ENCODE measurements at regions not wholly inside any gene's neighbourhood (a gene's known extent, or its start where the extent isn't known, plus 50 kb on each side); places are given as distances from the start of the nearest gene placed in this dataset.

DNA sequence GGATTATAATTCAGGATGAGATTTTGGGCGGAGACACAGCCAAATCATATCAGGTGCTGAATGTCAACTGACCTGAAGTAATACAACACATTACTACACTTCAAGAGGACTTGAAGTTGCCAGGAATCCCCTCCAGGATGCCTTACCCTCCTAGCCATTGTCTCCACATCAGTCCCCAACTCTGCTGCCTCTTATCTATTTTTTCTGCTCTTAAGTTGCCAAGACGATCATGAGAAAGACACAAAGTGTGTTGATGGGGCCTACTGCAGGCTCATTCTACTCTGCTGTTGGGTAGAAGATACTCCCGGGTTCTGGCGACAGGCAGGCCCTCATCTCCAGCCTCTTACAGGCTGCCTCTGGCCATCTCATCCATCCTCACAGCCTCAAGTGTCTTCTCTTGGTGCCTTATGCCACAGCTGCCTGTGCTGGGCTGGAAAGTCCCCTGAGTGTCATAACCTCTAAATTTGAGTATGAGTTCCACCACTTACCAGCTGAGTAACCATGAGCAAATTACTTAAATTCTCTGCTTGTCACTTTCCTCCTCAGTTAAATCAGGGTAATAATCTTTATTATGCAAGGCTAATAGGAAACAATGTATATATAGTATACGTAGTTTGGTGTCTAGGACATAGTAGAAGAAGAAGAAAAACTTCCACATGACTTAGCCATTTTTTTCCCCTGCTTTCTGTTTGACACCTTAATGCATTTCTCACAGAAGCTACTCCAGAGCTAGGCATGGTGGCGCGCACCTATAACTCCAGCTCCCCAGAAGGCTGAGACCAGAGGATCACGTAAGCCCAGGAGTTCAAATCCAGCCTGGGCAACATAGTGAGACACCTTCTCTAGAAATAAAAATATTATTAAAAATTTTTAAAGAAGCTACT is 73.0 kb upstream of the SNX2 start:
- TF ChIP-seq, protein P1, sequence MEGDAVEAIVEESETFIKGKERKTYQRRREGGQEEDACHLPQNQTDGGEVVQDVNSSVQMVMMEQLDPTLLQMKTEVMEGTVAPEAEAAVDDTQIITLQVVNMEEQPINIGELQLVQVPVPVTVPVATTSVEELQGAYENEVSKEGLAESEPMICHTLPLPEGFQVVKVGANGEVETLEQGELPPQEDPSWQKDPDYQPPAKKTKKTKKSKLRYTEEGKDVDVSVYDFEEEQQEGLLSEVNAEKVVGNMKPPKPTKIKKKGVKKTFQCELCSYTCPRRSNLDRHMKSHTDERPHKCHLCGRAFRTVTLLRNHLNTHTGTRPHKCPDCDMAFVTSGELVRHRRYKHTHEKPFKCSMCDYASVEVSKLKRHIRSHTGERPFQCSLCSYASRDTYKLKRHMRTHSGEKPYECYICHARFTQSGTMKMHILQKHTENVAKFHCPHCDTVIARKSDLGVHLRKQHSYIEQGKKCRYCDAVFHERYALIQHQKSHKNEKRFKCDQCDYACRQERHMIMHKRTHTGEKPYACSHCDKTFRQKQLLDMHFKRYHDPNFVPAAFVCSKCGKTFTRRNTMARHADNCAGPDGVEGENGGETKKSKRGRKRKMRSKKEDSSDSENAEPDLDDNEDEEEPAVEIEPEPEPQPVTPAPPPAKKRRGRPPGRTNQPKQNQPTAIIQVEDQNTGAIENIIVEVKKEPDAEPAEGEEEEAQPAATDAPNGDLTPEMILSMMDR (conservative IDR thresholded peaks at IDR 0.05; ENCODE audit: low read depth, low read length): no peak
- H3K4me3 ChIP-seq (ENCODE audit: low read depth, low read length): no peak overlapping the region

DNA sequence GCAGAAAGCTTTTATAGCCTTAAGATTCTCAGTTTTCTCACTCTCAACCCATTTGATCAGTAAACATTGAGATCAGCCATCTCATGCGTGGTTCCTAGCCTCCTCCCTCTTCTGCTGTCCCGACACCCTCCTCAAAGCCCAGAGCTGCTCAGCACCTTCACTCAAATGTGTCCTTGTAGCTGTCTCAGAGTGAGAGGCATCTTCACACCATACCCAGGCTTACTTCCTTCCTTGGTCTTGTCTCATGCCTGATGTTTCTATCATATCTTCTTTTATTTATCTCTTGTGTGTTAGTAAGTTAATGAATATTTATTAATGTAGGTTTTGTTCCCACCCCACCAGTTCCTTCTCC is 72.4 kb upstream of the SNX2 start:
- TF ChIP-seq, protein P1 (conservative IDR thresholded peaks at IDR 0.05; ENCODE audit: low read depth, low read length): no peak
- DNase-seq (ENCODE audit: low read depth): no peak
- H3K4me3 ChIP-seq (ENCODE audit: low read depth, low read length): no peak overlapping the region

More for the DNA sequence above, 73.0 kb upstream of the SNX2 start:
- DNase-seq (ENCODE audit: low read depth): no peak

DNA sequence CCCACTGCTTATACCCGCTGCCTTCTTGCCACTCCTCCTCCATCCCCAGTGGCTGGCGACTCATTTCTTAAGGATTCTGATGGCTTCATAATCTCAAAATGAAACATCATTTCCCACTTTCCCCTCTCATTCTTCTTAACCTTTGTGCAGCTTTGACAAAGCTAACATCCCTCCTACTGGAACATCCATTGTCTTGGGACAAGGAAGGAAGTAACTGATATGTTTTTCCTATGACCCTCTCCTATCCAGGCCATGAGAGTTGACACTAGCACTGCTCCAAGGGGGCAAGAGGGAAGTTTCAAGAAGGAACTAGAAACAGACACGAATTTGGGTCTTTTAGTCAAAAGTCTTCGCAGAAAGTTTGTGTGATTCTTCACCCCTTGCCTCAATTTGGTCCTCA is 71.7 kb upstream of the SNX2 start:
- no peak for DNase-seq (ENCODE audit: low read depth)
- H3K4me3 ChIP-seq (ENCODE audit: low read depth, low read length): no peak overlapping the region
- TF ChIP-seq, protein P1 (conservative IDR thresholded peaks at IDR 0.05; ENCODE audit: low read depth, low read length): no peak

DNA sequence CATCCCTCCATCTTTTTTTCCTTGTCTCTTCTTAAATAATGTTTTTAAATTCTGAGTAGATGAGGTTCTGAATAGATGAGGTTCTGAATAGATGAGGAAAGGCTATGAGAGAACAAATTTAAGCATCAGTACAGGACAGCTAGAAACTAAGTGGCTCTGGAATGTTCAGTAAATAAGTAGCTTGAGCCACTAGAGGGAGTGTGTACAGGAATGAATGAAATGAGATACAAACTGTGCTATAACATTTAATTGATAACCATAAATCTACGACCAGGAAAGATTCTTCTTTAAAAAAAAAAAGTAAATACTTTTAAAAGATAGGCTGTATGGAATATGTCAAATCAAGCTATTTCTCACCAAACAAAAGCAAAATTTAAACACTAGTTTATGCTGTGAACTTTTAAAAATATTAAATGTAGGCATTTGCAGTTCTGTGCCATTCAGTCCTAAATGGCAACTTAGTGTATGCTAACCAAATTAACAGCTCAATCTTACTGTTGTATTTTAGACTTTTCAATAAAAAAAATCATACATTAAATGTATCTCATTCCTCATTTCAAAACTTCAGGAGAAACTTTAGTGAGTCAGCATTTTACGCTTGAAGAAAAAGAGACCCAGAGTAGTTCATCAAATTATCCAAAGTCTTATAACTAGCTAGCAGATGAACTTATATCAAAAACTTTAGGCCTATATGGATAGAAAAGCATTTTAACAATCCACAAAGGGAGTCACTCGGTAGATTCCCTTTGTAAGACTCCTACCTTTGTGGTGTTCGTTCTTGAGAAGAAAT is 70.4 kb upstream of the SNX2 start:
- H3K4me3 ChIP-seq (ENCODE audit: low read depth, low read length): no peak overlapping the region
- TF ChIP-seq, protein P1 (conservative IDR thresholded peaks at IDR 0.05; ENCODE audit: low read depth, low read length): peak; percentile 69
- peak; percentile 84 for DNase-seq (ENCODE audit: low read depth)

DNA sequence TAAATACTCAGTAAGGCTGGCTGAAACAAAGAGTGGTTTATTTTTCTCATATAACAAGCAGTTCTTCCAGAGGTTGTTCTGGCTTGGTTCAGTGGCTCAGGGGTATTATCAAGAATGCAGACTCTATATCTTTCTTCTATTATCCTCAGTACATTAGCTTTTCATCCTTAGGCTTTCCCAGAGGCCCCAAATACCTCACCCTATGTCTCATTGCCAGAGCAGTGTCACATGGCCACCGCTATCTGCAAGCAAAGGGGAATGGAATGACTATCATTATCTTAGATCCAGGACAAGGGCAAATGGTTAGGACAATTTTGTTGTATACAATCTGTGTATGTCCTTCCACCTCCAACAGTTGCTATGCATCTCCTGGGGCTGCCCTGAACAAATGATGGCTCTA is 69.0 kb upstream of the SNX2 start:
- peak; percentile 9 for DNase-seq (ENCODE audit: low read depth)
- no peak overlapping the region for H3K4me3 ChIP-seq (ENCODE audit: low read depth, low read length)
- TF ChIP-seq, protein P1 (conservative IDR thresholded peaks at IDR 0.05; ENCODE audit: low read depth, low read length): no peak

DNA sequence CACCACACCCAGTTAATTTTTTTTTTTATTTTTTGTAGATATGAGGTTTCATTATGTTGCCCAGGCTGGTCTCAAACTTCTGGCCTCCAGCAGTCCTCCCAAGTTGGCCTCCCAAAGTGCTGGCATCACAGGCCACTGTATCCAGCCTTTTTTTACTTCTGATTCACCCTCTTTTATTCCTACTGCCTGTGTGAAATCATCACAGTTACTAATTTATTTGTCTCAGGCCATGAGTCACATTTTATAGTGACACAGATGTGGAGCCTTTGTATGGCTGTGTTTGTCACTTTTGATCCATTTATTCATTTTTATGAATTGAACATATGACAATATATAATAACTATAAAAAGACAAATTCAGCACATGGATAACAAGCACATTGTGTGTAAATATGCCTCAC is 67.1 kb upstream of the SNX2 start:
- DNase-seq (ENCODE audit: low read depth): no peak
- no peak overlapping the region for H3K4me3 ChIP-seq (ENCODE audit: low read depth, low read length)
- TF ChIP-seq, protein P1 (conservative IDR thresholded peaks at IDR 0.05; ENCODE audit: low read depth, low read length): no peak
